Mammary epithelial cell (primary cell): ENCODE measurements at regions not wholly inside any gene's neighbourhood (a gene's known extent, or its start where the extent isn't known, plus 50 kb on each side); places are given as distances from the start of the nearest gene placed in this dataset.

ENCODE experiments used
- EZH2 ChIP-seq: IDR thresholded peaks from 2 replicates; pipeline ENCODE4 v1.6.1; 2012; ENCODE audit warnings: low read length, inconsistent platforms, borderline replicate concordance
- TF ChIP-seq, protein P1 (sequence below), 2 donors: IDR thresholded peaks in 1 of 2; conservative IDR thresholded peaks in 1 of 2; 2 replicates each; pipeline ENCODE4 v1.5.1; 2011 to 2012; ENCODE audit warnings: inconsistent platforms in 2 of 2, low read length in 2 of 2, mild to moderate bottlenecking in 2 of 2, control low read depth in 1 of 2, low read depth in 1 of 2; ENCODE audit not compliant: insufficient read depth in 1 of 2; ENCODE audit errors: extremely low read depth in 1 of 2

DNA sequence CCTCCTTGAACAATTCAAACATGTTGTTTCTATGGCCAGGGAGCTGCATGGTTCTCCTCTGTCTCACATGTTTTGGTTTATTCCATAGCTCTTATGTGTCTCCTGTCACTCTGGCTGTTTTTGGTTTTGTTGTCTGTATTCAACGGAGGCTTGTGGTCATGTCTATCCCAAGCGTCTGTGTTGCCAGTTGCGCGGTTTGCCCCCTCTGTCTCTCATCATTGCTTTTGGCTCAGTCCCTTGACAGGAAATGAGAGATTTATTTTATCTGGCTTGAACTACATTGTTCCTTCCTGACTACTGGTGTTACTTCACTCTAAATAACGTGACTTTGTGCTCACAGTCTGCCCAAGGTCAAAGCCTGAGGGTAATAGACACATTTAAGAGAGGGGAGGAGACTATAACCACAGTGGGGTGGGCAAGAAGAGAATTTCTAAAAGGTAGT is 96.4 kb upstream of the SOX5 start:
- TF ChIP-seq, protein P1, sequence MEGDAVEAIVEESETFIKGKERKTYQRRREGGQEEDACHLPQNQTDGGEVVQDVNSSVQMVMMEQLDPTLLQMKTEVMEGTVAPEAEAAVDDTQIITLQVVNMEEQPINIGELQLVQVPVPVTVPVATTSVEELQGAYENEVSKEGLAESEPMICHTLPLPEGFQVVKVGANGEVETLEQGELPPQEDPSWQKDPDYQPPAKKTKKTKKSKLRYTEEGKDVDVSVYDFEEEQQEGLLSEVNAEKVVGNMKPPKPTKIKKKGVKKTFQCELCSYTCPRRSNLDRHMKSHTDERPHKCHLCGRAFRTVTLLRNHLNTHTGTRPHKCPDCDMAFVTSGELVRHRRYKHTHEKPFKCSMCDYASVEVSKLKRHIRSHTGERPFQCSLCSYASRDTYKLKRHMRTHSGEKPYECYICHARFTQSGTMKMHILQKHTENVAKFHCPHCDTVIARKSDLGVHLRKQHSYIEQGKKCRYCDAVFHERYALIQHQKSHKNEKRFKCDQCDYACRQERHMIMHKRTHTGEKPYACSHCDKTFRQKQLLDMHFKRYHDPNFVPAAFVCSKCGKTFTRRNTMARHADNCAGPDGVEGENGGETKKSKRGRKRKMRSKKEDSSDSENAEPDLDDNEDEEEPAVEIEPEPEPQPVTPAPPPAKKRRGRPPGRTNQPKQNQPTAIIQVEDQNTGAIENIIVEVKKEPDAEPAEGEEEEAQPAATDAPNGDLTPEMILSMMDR (conservative IDR thresholded peaks at IDR 0.05 in 1 of 2, IDR thresholded peaks at IDR 0.05 in 1 of 2; ENCODE audit: extremely low read depth in 1 of 2, insufficient read depth in 1 of 2, low read depth in 1 of 2, low read length in 2 of 2), result no peak
- no peak for TF ChIP-seq EZH2
